Peyer's patch (tissue), 4 donors: ENCODE measurements at regions not wholly inside any gene's neighbourhood (a gene's known extent, or its start where the extent isn't known, plus 50 kb on each side); places are given as distances from the start of the nearest gene placed in this dataset.

Experiments
- DNase-seq, 3 donors: peaks; one replicate each; pipeline ENCODE4 v3.0.0-alpha.2; 2017 to 2019
- H3K27ac ChIP-seq, 4 donors: fragments of 200-600 bp; sonication (generic); one replicate each; pipeline ENCODE4 v1.5.1; 2016 to 2019
- H3K27me3 ChIP-seq, 2 donors: fragments of 200-600 bp; sonication (generic); one replicate each; pipeline ENCODE4 v1.5.1; 2019
- H3K36me3 ChIP-seq, 3 donors: fragments of 200-600 bp; sonication (generic); one replicate each; pipeline ENCODE4 v1.5.1; 2016 to 2019
- H3K4me1 ChIP-seq, 4 donors: fragments of 200-600 bp; sonication (generic); one replicate each; pipeline ENCODE4 v1.5.1; 2016 to 2019
- H3K4me3 ChIP-seq, 4 donors: fragments of 200-600 bp; sonication (generic); 1 replicate in 3 of 4; 2 replicates in 1 of 4; pipeline ENCODE4 v1.5.1; 2016 to 2019; ENCODE audit warnings: mild to moderate bottlenecking in 1 of 4
- H3K9me3 ChIP-seq, 4 donors: fragments of 200-600 bp; sonication (generic); one replicate each; pipeline ENCODE4 v1.5.1; 2016 to 2019; ENCODE audit warnings: mild to moderate bottlenecking in 1 of 4
- POLR2A ChIP-seq, 2 donors: fragments of 450-650 bp; IDR thresholded peaks; one replicate each; pipeline ENCODE4 v1.5.1; 2017; ENCODE audit warnings: antibody characterized with exemption in 2 of 2, mild to moderate bottlenecking in 2 of 2, moderate library complexity in 2 of 2
- TF ChIP-seq, protein P1 (sequence below), 6 experiments: fragments of 450-650 bp in 4 of 6; fragments of 200-600 bp in 2 of 6; sonication (generic) in 1 of 6; IDR thresholded peaks; one replicate each; pipeline ENCODE4 v1.5.1; 2017 to 2019; ENCODE audit warnings: antibody characterized with exemption in 6 of 6, mild to moderate bottlenecking in 3 of 6, moderate library complexity in 1 of 6

GRCh38 chr6:33895988-33896387 is 92.2 kb upstream of the MLN start:
- peaks cover 0 to 15% (median 0%) of the 10 kb centered on the region in 4 donors for H3K4me1 ChIP-seq
- TF ChIP-seq, protein P1, sequence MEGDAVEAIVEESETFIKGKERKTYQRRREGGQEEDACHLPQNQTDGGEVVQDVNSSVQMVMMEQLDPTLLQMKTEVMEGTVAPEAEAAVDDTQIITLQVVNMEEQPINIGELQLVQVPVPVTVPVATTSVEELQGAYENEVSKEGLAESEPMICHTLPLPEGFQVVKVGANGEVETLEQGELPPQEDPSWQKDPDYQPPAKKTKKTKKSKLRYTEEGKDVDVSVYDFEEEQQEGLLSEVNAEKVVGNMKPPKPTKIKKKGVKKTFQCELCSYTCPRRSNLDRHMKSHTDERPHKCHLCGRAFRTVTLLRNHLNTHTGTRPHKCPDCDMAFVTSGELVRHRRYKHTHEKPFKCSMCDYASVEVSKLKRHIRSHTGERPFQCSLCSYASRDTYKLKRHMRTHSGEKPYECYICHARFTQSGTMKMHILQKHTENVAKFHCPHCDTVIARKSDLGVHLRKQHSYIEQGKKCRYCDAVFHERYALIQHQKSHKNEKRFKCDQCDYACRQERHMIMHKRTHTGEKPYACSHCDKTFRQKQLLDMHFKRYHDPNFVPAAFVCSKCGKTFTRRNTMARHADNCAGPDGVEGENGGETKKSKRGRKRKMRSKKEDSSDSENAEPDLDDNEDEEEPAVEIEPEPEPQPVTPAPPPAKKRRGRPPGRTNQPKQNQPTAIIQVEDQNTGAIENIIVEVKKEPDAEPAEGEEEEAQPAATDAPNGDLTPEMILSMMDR (IDR thresholded peaks at IDR 0.05): no peak
- no peak for TF ChIP-seq POLR2A (IDR thresholded peaks at IDR 0.05)

DNA sequence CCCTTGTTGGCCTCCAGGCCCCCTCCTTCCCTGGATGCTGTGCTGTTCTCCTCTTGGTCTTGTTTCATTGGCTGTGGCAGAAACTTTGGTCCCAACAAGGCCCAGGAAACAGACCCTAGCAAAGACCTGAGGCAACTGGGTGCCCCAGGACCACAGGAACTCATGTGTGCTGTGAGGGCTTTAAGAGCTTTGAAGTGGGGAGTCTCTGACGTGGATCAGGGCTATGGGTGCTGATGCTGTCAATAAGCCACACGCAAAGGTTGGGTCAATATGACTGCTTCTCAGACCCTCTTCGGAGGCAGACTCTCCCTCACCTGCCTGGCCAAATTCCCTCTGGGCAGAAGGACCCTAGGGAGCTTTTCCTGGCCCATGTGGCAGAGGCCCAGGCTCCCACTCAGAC is 91.5 kb upstream of the MLN start:
- H3K4me1 ChIP-seq: peaks cover 0 to 15% (median 0%) of the 10 kb centered on the region in 4 donors
- no peaks in the 10 kb centered on the region for H3K27me3 ChIP-seq
- TF ChIP-seq POLR2A (IDR thresholded peaks at IDR 0.05): no peak
- TF ChIP-seq, protein P1 (IDR thresholded peaks at IDR 0.05): no peak
- H3K27ac ChIP-seq: no peak overlapping the region
- DNase-seq: no peak
- no peaks in the 10 kb centered on the region for H3K36me3 ChIP-seq
- no peaks in the 10 kb centered on the region for H3K9me3 ChIP-seq
- no peak overlapping the region for H3K4me3 ChIP-seq

More at GRCh38 chr6:33895988-33896387, 92.2 kb upstream of the MLN start:
- DNase-seq: no peak
- Histone ChIP-seq H3K4me3 (no peak overlapping the region), H3K27ac (no peak overlapping the region), H3K9me3 (no peaks in the 10 kb centered on the region), H3K27me3 (no peaks in the 10 kb centered on the region), H3K36me3 (no peaks in the 10 kb centered on the region)

DNA sequence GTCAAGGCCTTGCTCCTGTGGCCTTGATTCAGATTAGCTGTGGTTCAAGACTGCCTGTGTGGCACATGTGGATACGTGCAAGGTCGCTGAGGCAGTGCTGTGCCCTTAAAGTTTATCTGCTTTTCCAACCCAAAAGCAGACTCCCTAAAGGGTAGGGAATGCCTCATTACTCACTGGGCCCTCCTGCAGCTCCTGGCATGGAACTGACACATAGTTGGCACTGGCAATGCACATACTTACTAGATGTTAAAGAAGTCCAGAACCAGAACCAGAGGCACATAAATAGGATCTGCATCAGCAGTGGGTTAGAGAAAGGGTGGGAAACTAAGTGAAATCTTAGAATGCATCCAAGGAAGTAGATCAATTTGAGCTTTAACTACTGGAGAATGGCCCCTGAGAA is 90.6 kb upstream of the MLN start:
- TF ChIP-seq POLR2A (IDR thresholded peaks at IDR 0.05): no peak
- TF ChIP-seq, protein P1 (IDR thresholded peaks at IDR 0.05): no peak
- H3K4me1 ChIP-seq: peaks cover 0 to 15% (median 0%) of the 10 kb centered on the region in 4 donors
- H3K36me3 ChIP-seq: no peaks in the 10 kb centered on the region
- H3K4me3 ChIP-seq: no peak overlapping the region
- H3K9me3 ChIP-seq: no peaks in the 10 kb centered on the region
- no peak overlapping the region for H3K27ac ChIP-seq
- DNase-seq: no peak
- no peaks in the 10 kb centered on the region for H3K27me3 ChIP-seq

DNA sequence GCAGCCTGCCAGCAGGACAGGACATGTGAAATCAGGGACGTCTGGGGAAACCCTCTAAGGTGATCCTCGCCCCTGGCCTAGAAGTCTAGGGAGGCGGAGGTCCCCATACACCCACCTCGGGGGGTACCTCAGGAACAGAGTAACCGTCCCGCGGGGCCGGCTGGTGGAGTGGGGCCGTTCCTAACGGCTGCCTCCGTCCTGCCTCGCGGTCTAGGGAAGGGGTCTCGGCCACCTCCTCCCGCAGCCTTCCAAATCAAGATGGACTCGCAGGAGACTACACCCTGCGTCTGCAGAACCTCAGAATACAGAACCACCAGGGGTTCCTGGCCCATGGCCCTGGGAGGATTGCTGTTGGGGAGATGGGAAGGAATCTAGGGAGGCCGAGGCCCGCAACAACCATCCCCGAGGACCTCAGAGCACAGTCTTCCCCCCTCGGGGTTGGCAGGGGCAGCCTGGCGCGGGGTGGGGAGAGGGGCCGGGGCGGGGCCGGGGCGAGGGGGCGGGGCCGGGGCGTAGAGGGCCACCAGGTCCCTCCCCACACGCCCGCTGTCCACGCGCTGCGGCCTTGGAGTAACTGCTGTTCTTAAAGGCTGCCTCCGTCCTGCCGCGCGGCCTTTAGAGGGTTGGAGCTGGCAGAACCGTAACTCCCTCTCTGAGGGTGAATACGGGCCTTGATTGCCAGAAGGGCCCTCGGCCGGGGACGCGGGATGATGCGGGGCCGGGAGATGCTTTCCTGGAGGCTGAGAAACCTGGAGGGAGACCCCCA is 89.0 kb upstream of the MLN start:
- H3K4me1 ChIP-seq: peaks cover 0 to 15% (median 0%) of the 10 kb centered on the region in 4 donors
- H3K9me3 ChIP-seq: no peaks in the 10 kb centered on the region
- H3K4me3 ChIP-seq: no peak overlapping the region
- no peak for DNase-seq
- no peaks in the 10 kb centered on the region for H3K27me3 ChIP-seq
- TF ChIP-seq, protein P1 (IDR thresholded peaks at IDR 0.05): no peak
- TF ChIP-seq POLR2A (IDR thresholded peaks at IDR 0.05): no peak
- no peak overlapping the region for H3K27ac ChIP-seq
- no peaks in the 10 kb centered on the region for H3K36me3 ChIP-seq

- no peak for DNase-seq
- peaks cover 0 to 23% (median 5%) of the 10 kb centered on the region in 4 donors for H3K4me1 ChIP-seq
Observed at GRCh38 chr6:33888664-33889200, 84.9 kb upstream of the MLN start.

More at GRCh38 chr6:33888664-33889200, 84.9 kb upstream of the MLN start:
- Histone ChIP-seq H3K27me3 (no peaks in the 10 kb centered on the region), H3K36me3 (no peaks in the 10 kb centered on the region), H3K4me3 (no peak overlapping the region), H3K9me3 (no peaks in the 10 kb centered on the region), H3K27ac (no peak overlapping the region)
- TF ChIP-seq, protein P1 (IDR thresholded peaks at IDR 0.05): no peak
- TF ChIP-seq POLR2A (IDR thresholded peaks at IDR 0.05): no peak
